CD4-positive, alpha-beta T cell treated with Interleukin-12 subunit alpha and Interleukin-12 subunit beta, for 1 hour (primary cell): ENCODE measurements at regions not wholly inside any gene's neighbourhood (a gene's known extent, or its start where the extent isn't known, plus 50 kb on each side); places are given as distances from the start of the nearest gene placed in this dataset.
"Not testable (repeated sequence)": the region's sequence is repeated elsewhere in the genome, so short reads cannot be mapped to it uniquely, and the experiment has no call there.

ENCODE experiments used
- DNase-seq: peaks from one replicate; pipeline ENCODE4 v3.0.0-alpha.2; 2020

DNA sequence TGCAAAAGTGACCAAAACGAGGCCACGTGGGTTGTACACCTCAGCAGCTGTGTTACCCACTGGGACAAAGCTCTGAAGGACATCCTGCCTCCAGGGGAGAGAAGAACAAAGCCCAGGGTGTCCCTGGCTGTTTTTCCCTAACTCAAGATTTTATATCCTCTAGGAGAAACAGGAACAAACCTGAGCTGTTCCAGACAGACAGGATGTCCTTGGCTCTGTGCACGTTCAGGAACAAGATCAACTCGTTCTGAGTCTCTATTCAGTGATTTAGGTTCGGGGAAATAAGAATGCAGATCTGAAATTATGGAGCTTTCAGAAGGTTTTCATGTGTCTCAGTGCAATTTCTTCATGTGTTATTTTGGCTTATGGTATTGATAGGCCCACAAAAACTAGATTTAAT is 465.3 kb downstream of the TMEM121 start:
- not testable (repeated sequence) for DNase-seq

- DNase-seq = no peak
Measured at GRCh38 chr14:105993814-105994213, 467.4 kb downstream of the TMEM121 start.

DNA sequence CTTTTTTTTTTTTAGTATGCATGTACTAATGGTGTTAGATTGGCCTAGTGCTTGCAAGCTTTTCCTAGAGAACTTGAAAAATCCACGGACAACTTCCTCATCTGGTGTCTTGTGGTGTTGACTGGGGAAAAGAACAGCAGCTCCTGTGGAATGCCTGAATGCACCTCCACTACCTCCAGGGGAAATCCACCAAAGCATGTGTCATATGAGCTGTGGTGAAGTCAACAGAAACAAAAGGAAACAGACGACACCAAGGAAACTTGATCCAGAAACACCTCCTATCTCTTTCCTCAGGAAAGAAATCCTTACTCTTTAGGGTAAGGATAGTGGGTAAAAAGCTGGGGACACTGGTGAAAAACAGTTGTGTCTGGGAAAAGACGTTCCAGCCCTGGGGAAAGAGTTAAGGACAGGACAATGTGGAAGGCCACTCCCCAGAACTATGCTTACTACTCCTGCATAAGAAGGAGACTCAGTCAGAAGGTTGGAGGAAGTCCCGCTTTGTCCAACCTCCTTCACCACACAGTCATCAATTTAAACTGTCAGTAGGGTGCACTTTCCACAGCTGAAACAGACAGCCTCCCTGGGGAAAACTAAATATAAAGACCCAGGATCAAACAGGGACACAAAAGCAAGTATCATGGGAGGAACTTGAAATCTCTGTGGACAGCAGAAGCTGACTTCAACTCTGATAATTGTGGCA is 468.8 kb downstream of the TMEM121 start:
- not testable (repeated sequence) for DNase-seq

GRCh38 chr14:105998597-105998996 is 472.2 kb downstream of the TMEM121 start:
- not testable (repeated sequence) for DNase-seq

DNA sequence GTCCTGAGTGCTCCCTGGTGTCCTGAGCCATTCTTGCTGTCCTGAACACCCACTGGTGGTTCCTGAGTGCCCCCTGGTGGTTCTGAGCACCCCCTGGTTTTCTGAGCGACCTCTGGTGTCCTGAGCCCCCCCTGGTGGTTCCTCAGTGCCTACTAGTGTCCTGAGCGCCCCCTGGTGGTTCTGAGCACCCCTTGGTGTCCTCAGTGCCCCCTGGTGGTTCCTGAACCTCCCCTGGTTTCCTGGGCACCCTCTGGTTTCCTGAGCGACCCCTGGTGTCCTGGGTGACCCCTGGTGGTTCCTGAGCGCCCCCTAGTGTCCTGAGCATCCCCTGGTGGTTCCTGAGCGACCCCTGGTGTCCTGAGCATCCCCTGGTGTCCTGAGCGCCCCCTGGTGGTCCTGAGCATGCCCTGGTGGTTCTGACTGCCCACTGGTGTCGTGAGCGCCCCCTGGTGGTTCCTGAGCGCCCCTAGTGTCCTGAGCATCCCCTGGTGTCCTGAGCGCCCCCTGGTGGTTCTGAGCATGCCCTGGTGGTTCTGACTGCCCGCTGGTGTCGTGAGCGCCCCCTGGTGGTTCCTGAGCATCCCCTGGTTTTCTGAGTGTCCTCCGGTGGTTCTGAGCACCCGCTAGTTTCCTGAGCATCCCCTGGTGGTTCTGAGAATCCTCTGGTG is 473.1 kb downstream of the TMEM121 start:
- DNase-seq = peak; percentile 83

DNA sequence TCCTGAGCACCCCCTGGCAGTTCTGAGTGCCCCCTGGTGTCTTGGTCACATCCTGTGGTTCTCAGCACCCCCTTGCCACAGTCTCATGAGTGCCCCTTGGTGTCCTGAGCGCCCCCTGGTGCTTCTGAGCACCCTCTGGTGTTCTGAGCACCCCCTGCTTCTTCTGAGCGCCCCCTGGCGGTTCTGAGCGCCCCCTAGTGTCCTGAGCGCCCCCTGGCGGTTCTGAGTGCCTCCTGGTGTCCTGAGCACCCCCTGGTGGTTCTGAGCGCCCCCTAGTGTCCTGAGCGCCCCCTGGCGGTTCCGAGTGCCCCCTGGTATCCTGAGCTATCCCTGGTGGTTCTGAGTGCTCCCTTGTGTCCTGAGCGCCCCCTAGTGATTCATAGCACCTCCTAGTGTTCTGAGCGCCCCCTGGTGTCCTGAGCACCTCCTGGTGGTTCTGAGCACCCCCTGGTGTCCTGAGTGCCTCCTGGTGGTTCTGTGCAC is 473.7 kb downstream of the TMEM121 start:
- DNase-seq = not testable (repeated sequence)

DNA sequence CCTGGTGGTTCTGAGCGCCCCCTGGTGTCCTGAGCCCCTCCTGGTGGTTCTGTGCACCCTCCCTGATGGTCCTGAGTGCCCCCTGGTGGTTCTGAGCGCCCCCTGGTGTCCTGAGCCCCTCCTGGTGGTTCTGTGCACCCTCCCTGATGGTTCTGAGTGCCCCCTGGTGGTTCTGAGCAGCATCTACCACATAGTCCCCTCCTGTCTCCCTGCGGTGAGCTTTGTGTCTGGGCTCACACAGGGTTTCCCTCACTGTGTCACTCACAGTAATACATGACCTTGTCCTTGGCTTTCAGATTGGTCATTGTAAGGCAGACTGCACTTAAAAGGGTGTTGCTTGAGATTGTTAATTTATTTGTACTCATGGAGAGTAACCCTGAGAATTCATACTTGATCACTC is 474.9 kb downstream of the TMEM121 start:
- peak; percentile 49 for DNase-seq

DNA sequence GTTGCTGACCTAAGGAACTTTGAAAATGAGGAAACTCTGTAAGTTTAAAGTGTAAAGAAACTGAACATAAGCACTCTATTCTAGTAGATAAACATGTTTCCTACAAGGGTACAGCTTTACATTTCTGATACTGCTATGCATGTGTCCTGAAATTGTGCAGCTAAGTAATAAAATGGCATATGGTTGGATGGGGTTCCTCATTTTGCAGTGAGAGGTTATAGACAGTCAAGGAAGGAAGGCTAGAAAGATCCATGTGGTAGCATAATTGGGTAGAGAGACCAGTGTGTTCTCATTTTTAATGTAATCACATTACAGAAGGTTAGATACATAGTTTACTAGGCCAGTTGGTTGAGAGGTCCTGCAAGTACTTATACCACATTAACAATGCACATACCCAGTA is 477.0 kb downstream of the TMEM121 start:
- DNase-seq = no peak

- DNase-seq = peak; percentile 72
Measured at GRCh38 chr14:106004937-106005795, 478.8 kb downstream of the TMEM121 start.

DNA sequence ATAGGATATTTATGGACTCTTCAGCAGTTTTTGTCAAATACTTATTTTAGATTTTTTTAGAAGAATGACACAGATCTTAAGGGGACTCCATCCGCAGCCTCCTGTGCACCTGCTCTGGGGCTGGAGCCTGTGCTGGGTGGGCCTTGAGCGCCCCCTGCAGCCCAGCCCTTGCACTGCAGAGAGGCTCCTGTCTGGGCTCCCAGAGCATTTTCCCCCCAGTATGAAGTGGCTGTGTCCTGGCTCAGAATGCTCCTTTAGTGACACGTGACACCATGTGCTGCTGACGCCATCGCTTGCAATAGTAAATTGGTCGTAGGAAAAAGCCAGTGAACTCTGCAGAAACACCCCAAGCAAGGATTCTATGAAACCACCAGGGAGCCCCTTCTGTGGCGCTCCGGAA is 479.7 kb downstream of the TMEM121 start:
- peak; percentile 67 for DNase-seq

DNA sequence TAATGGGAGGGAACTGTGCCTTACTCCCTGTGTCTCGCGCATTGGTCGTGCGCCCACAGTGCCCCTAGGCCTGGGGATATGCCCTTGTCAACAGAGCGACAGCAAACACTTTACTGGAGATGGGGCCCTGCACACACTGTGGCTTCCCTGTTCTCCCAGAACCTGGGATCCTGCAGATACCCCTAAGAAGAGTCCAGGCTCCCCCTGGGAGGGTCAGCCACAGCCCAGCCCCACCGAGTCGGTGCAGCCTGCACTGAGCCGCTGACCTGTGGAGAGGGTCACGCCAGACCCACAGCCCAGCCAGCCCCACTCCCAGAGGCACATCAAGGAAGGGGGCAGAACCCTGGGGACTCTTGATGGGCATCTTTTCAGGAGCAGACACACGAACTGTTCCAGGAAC is 480.3 kb downstream of the TMEM121 start:
- not testable (repeated sequence) for DNase-seq

- DNase-seq = no peak
Measured at GRCh38 chr14:106010783-106011182, 484.4 kb downstream of the TMEM121 start.

GRCh38 chr14:106011631-106012360 is 485.4 kb downstream of the TMEM121 start:
- DNase-seq = peak; percentile 76

- not testable (repeated sequence) for DNase-seq
Measured at GRCh38 chr14:106012361-106012725, 486.0 kb downstream of the TMEM121 start.

DNA sequence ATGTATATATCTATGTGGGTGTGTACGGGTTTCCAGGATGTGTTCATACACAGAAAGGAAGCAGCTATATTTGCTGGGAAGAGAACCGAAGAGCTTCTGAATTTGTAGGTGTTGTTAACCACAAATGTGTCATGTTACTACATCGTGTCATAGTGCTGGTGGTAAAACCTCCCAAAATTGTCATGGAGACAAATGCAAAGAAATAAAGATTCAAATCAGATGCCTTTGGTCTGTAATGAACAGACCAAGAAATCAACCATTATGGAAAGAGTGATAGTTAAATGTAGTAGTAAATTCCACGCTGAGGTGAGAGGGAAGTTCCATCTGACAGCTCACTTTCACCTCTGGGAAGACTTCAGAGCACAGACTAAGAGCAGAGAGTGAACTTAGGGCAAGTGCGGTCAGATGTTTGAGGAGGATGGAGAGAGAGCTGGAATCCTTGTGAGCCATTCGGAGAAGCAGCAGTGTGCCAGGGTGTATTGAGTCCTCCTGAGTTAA is 487.5 kb downstream of the TMEM121 start:
- DNase-seq = peak; percentile 28

GRCh38 chr14:106017952-106018351 is 491.6 kb downstream of the TMEM121 start:
- not testable (repeated sequence) for DNase-seq

DNA sequence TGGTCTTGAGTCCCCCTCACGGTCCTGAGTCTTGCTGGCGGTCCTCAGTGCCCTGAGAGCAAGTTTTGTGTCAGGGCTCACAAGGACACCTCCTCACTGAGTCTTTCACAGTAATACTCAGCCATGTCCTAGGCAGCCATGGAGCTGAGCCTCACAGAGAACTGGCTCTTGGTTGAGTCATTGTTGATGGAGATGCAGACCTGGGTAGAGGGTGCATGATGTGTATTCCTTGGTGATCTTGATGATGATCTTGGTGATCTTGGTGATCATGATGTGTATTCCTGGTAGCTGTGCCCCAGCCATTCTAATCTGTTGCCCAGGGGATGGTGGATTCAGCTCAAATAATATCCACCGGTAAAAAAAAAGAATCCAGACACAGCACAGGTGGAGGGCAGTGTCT is 495.4 kb downstream of the TMEM121 start:
- DNase-seq = no peak

- DNase-seq = not testable (repeated sequence)
Measured at GRCh38 chr14:106022648-106023047, 496.3 kb downstream of the TMEM121 start.

DNA sequence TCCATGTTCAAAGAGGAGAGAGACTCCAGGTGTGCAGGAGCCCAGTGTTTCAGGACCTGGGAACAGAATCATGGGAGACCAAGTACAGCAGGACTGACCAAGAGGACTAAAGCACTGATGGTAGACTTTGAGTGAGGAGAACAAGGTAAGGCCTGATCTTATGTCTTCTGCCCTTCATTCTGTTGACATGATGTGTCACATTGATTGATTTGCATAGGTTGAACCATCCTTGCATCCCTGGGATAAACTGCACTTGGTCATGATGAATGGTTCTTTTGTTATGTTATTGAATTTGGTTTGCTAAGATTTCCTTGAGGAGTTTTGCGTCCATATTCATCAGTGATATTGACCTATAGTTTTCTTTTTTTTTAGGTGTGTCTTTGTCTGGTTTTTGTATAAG is 497.0 kb downstream of the TMEM121 start:
- DNase-seq = no peak

- no peak for DNase-seq
Measured at GRCh38 chr14:106024983-106025604, 498.7 kb downstream of the TMEM121 start.

- no peak for DNase-seq
Measured at GRCh38 chr14:106026026-106026425, 499.6 kb downstream of the TMEM121 start.

- not testable (repeated sequence) for DNase-seq
Measured at GRCh38 chr14:106027759-106028158, 501.4 kb downstream of the TMEM121 start.
